ENCODE measurements at regions not wholly inside any gene's neighbourhood (a gene's known extent, or its start where the extent isn't known, plus 50 kb on each side); places are given as distances from the start of the nearest gene placed in this dataset.
A peak's percentile ranks its signal among the peaks of the same experiment; 100 is the strongest.

GRCh38 chr5:4628645-4629385, 511.3 kb upstream of the ADAMTS16 start:
- no peak for DNase-seq (ENCODE audit: low read depth)

- DNase-seq (ENCODE audit: low read depth), result no peak
These were observed 510.1 kb upstream of the ADAMTS16 start for GRCh38 chr5:4630031-4630430.

GRCh38 chr5:4634342-4634741, 505.8 kb upstream of the ADAMTS16 start:
- DNase-seq (ENCODE audit: low read depth), result no peak

- no peak for DNase-seq (ENCODE audit: low read depth)
These were observed 503.8 kb upstream of the ADAMTS16 start for GRCh38 chr5:4636378-4636777.

DNA sequence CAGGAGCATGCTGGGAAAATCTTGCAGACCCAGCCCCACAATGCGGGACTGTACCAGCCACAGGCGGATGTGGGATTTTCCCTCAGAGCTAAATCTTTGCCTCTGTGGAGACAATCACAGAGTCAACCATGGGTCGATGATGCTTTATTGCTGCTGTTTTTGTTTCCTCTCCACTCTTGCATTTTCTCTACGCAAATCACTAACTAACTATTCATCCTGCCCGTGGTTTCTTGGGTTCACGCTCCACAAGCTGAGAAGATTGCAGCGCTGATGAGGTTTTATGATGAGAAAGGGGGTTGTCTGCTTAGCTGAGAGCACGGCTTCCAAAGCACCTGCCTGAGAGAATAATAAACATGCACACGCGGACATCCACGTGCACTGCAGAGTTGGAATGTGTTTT, 500.2 kb upstream of the ADAMTS16 start:
- DNase-seq (ENCODE audit: low read depth), result no peak

- DNase-seq (ENCODE audit: low read depth), result peak; percentile 5
These were observed 499.3 kb upstream of the ADAMTS16 start for GRCh38 chr5:4640795-4641194.

DNA sequence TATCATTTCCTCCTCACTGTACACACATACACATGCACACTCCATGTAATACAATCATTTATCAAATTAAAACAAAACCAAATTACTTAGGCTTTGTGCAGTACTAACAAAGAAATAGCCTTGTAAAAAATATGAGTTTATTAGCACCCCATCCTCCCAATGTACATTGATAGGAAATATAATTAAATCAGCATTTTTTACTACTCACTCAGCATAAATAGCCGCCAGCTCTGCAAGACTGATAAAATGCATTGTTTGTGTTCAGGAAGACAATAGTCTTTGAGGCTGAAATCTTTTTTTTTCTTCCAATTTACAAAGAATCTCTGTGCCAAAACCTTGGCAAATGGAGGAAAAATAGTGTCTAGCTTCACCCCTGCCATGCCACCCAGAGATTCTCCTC, 497.6 kb upstream of the ADAMTS16 start:
- no peak for DNase-seq (ENCODE audit: low read depth)

GRCh38 chr5:4643190-4643589, 496.9 kb upstream of the ADAMTS16 start:
- DNase-seq (ENCODE audit: low read depth), result no peak

DNA sequence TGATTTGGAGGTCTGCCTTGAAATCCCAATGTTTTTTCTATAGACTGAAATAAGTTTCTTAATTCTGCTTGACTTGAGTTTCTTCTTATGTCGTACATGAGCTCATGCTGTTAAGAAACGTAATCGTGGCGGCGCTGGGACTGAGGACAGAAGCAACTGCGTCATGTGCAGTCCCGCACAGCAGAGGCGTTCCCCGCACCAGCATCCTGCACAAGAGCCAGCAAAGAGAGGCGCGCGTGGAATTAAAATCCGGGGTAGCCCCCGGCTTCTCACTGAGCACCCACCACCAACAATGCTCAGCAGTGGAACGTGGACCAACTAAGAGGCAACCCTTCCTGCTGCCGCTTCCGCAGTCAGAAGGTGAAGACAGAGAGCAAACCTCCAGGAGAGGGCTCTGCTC, 496.2 kb upstream of the ADAMTS16 start:
- DNase-seq (ENCODE audit: low read depth), result no peak

- no peak for DNase-seq (ENCODE audit: low read depth)
These were observed 493.3 kb upstream of the ADAMTS16 start for GRCh38 chr5:4646715-4647375.

DNA sequence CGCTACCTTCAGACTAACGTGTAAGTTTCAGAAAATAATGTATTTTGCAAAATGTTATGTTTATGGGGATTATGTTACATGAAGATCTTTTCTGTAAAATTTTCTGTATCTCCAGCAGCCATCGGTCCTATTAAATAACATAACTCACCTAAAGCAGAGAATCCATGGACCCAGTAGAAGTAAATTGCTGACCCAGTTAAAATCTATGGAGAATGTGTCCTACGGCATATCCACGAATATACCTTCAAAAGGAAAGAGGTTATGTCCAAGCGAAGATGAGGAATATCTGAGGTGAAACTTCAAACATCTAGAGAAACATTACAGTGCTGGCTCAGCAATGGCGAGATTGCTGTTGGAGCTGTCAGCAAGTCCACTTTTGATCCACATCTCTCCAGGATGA, 492.2 kb upstream of the ADAMTS16 start:
- no peak for DNase-seq (ENCODE audit: low read depth)

DNA sequence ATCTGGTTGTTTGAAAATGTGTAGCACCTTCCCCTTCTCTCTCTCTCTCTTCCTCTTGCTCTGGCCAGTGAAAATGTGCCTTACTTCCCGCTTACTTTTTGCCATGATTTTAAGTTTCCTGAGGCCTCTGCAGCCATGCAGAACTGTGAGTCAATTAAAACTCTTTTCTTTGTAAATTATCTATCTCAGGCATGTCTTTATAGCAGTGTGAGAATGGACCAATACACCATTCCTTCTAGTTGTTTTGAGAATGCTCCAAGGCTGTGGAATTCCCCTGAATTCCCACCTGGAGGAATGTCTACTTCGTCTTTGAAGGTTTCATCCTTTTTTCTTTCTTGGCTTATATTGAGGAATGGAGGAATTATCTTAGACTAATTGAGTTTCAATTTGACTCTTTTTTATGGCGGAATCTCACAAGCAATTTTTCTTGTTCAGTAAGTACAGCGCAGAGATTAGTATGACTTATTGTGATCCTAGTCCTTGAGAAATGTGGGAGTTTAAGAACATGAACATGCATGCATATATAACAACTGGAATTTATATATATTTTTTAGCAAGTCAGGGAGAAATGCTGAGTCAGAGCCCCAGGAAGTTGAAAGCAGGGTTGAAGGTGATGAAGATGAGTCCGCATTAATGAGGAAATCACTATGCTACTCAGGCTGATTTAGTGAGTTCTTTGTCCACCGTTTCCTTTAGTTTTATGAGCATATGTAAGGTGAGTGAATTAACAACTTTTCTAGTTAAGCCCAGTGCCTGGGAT, 488.1 kb upstream of the ADAMTS16 start:
- no peak for DNase-seq (ENCODE audit: low read depth)

DNA sequence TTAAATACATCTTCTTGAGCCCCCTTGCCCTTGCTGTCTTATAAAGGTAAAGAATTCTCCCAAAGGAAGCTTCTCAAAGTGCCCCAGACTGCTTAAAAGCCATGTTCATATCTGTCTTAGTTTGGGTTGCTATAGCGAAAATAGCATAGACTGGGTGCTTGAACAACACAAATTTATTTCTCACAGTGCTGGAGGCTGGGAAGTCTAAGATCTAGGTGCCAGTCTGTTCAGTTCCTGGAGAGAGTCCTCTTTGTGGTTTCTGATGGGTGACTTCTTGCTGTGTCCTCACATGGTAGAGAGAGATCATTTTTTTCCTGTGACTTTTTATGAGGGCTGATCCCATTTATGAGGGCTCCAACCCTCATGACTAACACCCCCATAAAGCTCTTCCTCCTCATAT, 486.7 kb upstream of the ADAMTS16 start:
- no peak for DNase-seq (ENCODE audit: low read depth)

- DNase-seq (ENCODE audit: low read depth), result no peak
These were observed 480.3 kb upstream of the ADAMTS16 start for GRCh38 chr5:4659851-4660250.

DNA sequence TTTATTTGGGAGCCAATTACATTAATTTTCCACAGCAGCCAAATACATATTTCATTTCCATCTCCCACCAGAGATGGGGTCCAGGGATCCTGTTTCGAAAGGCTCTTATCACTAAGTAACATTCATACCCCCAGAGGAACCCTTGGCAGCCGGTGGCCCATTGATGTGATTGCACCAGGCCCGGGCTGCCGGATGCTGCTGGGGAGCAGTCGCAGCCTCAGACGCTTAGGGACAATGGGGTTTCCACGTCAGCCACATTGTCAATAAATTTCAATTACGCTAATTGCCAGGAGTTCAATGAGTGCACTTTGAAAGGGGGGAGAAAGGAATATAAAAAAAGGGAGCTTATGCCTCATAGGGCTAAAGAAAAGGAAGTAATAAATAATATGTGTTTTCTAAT, 478.8 kb upstream of the ADAMTS16 start:
- DNase-seq (ENCODE audit: low read depth), result no peak

DNA sequence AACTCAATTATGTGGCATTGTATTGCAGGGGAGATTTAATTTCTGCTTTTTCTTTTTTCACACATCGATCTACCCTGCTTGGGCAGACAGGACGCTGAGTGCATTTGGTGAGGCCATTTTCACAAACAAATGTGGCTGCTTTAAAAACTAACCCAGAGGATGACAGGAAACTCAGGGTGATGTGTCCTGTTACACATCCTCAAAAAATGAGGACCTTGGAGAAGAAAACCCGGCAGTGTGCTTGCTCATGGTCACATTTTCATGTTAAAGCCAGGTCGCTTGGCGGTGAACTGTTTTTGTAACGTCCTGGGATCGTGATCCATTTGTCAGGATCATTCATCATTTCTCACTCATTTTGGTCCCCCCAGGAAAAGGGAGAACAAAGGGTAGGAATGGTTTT, 478.3 kb upstream of the ADAMTS16 start:
- peak; percentile 9 for DNase-seq (ENCODE audit: low read depth)

GRCh38 chr5:4662756-4663155, 477.4 kb upstream of the ADAMTS16 start:
- no peak for DNase-seq (ENCODE audit: low read depth)

- no peak for DNase-seq (ENCODE audit: low read depth)
These were observed 474.2 kb upstream of the ADAMTS16 start for GRCh38 chr5:4665911-4666310.

GRCh38 chr5:4674166-4674565, 466.0 kb upstream of the ADAMTS16 start:
- DNase-seq (ENCODE audit: low read depth), result no peak

DNA sequence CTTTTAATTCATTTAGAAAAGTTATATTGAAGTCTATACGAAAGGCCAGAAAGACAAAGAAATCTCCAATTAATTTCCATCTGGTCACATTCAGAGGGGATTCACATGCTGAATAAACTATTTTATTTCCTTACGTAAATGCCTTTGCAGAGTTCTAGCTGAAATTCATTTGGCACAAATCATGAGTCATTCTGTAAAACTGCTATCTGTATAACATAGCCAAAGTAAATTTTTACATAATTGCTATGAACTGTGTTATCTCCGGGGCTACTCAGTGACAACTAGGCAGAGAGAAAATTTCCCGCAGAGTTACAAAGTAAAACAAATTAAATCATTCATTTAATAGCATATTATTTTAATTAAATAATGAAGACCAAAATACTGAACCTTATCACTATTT, 463.2 kb upstream of the ADAMTS16 start:
- DNase-seq (ENCODE audit: low read depth), result no peak

DNA sequence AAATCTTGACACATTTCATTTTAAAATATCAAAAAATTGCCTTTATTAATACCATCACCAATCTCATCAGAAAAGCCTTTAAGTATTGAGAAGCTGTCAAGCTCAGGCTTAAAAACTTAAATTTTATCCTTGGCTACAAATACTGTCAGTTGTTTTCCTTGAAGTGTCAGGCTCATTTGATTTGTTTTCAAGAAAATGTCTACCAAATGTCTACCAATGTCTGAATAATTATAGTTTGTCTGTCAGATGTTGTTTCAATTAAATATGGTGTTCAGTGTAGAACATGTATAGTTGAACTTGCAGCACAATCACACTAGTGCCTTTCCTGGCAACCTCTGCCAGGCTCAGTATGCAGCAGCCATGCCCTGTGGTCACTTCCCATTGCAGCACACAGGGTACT, 455.2 kb upstream of the ADAMTS16 start:
- DNase-seq (ENCODE audit: low read depth), result no peak

DNA sequence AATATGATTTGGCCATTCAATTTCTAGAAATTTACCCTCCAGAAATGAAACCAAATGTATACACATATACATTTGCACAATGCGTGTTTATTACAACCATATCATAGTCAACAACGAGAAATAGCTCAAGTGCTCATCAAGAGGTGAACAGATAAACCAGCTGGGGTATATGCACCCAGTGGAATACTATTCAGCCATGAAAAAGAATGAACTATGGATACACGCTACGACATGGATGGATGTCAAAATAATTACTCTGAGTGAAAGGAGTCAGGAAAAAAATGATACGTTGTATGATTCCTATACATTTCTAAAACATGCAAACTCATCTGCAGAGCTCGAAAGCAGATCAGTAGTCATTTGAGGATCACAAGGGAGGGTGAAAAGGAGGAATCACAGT, 441.5 kb upstream of the ADAMTS16 start:
- no peak for DNase-seq (ENCODE audit: low read depth)

GRCh38 chr5:4699592-4699991, 440.5 kb upstream of the ADAMTS16 start:
- DNase-seq (ENCODE audit: low read depth), result no peak

Measured in LHCN-M2 (cell line).